ENCODE measurements at regions not wholly inside any gene's neighbourhood (a gene's known extent, or its start where the extent isn't known, plus 50 kb on each side); places are given as distances from the start of the nearest gene placed in this dataset.
A peak's percentile ranks its signal among the peaks of the same experiment; 100 is the strongest.

- CTCF ChIA-PET, result no interaction called here
- DNase-seq (ENCODE audit: low spot score), result no peak
- H3K27ac ChIP-seq, result no peak overlapping the region
- POLR2A ChIA-PET (ENCODE audit: low non-redundant PET), result no interaction called here
- TF ChIP-seq, protein P1, sequence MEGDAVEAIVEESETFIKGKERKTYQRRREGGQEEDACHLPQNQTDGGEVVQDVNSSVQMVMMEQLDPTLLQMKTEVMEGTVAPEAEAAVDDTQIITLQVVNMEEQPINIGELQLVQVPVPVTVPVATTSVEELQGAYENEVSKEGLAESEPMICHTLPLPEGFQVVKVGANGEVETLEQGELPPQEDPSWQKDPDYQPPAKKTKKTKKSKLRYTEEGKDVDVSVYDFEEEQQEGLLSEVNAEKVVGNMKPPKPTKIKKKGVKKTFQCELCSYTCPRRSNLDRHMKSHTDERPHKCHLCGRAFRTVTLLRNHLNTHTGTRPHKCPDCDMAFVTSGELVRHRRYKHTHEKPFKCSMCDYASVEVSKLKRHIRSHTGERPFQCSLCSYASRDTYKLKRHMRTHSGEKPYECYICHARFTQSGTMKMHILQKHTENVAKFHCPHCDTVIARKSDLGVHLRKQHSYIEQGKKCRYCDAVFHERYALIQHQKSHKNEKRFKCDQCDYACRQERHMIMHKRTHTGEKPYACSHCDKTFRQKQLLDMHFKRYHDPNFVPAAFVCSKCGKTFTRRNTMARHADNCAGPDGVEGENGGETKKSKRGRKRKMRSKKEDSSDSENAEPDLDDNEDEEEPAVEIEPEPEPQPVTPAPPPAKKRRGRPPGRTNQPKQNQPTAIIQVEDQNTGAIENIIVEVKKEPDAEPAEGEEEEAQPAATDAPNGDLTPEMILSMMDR (conservative IDR thresholded peaks at IDR 0.05; ENCODE audit: low read depth), result no peak
Observed at GRCh38 chrX:102837847-102838246, 99.2 kb upstream of the RAB40AL start.

DNA sequence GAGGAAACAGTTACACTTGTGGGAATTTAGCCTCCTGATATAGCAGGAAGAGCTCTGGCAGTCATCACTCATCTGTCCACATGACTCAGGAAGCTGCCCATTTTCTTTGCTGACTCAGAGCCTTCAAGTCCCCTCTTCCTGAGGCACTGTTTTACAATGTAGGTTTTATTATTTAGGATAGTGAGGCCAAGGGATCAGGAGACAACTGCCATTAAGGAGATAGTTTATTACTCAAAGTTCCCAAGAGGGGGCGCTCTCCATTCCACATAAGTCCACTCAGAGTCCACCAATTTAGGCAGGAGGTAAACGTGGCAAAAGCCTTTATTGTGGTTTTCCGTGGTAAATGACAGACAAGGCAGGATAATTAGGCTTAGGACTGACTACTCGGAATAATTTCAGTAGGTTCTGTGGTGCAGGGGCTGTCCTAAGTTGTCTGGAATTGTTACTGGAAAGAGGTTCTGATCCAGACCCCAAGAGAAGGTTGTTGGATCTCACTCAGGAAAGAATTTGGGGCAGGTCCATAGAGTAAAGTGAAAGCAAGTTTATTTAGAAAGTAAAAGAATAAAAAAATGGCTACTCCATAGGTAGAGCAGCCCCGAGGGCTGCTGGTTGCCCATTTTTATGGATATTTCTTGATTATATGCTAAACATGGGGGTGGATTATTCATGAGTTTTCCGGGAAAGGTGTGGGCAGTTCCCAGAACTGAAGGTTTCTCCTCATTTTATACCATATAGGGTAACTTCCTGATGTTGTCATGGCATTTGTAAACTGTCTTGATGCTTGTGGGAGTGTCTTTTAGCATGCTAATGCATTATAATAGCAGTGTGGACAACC is 96.0 kb upstream of the RAB40AL start:
- TF ChIP-seq, protein P1 (conservative IDR thresholded peaks at IDR 0.05; ENCODE audit: low read depth), result no peak
- no peak for DNase-seq (ENCODE audit: low spot score)
- ChIA-PET POLR2A (ENCODE audit: low non-redundant PET) (no interaction called here), CTCF (no interaction called here)
- no peak overlapping the region for H3K27ac ChIP-seq

- TF ChIP-seq, protein P1 (conservative IDR thresholded peaks at IDR 0.05; ENCODE audit: low read depth), result no peak
- no peak overlapping the region for H3K27ac ChIP-seq
- ChIA-PET CTCF (no interaction called here), POLR2A (ENCODE audit: low non-redundant PET) (no interaction called here)
- no peak for DNase-seq (ENCODE audit: low spot score)
Observed at GRCh38 chrX:102841706-102842003, 95.4 kb upstream of the RAB40AL start.

DNA sequence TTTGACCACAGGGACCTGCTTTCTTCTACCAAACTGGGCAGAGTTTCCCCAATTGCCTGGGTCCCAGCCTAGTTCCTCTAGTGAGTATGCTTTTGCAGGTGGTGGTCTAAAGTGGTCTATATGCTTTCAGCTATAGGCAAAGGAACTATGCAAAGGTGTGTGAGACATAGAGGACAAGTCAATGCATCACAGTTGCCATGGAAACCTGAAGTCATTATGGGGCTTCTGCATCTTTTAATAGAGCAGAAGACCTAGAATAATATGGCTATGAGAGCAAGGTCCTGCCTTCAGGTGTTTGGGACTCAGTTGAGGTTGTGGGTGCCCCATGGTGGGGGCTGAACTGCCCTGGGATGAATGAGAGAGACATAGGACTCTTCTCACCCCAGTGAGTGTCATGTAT is 92.1 kb upstream of the RAB40AL start:
- DNase-seq (ENCODE audit: low spot score), result no peak
- CTCF ChIA-PET, result no interaction called here
- no peak overlapping the region for H3K27ac ChIP-seq
- POLR2A ChIA-PET (ENCODE audit: low non-redundant PET), result no interaction called here
- TF ChIP-seq, protein P1 (conservative IDR thresholded peaks at IDR 0.05; ENCODE audit: low read depth), result no peak

DNA sequence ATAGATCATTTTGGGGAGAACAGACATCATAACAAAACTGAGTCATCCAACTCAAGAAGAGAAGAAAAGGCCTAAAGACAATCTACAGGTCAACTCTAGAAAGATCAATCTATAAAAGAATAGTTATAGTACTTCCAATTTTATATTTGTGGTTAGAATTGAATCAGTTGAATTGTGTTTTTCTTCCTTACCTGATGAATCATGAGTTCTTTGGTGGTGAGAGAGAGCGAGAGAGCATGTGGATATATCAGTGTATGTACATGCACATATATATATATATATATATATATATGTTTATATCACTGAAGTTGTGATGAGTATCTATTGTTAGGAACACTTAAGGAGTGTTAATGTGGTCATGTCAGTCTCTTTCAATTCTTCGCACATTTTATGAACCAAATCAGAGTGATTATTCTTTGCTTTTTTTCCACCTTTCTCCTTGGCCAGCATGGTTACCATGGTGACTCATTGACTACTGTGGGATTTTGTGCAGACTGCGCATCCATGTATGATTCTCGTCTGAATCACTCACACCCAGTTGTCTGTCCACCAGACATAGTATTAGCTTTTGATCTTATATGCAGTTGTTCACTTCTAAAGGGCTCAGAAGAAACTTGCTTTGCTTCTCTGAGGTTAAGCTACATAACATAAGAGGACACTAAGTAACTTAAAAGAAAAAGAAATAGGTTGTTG is 90.4 kb upstream of the RAB40AL start:
- DNase-seq (ENCODE audit: low spot score), result peak; percentile 7
- TF ChIP-seq, protein P1 (conservative IDR thresholded peaks at IDR 0.05; ENCODE audit: low read depth), result no peak
- H3K27ac ChIP-seq, result no peak overlapping the region
- POLR2A ChIA-PET (ENCODE audit: low non-redundant PET), result no interaction called here
- CTCF ChIA-PET, result no interaction called here

DNA sequence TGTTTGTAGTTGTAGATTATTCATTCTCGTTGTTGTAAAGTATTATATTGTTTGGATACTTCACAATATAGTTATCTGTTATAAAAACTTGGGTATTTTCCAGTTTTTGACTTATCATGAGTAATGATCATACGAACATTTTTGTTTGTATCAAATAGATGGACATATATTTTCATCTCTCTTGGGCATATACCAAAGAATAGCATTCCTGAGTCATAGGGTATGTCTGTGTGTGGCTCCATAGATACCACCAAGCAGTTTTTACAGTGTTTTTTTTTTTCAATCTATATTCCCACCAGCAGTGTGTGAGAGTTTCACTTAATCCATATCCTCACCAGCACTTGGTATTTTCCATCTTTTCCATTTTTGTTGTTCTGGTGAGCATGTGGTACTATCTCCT is 89.7 kb upstream of the RAB40AL start:
- no peak for DNase-seq (ENCODE audit: low spot score)
- TF ChIP-seq, protein P1 (conservative IDR thresholded peaks at IDR 0.05; ENCODE audit: low read depth), result no peak
- ChIA-PET CTCF (no interaction called here), POLR2A (ENCODE audit: low non-redundant PET) (no interaction called here)
- H3K27ac ChIP-seq, result no peak overlapping the region
